IPS-18c (cell line): ENCODE measurements at regions not wholly inside any gene's neighbourhood (a gene's known extent, or its start where the extent isn't known, plus 50 kb on each side); places are given as distances from the start of the nearest gene placed in this dataset.

Experiments
- H3K4me3 ChIP-seq: 2 replicates; pipeline ENCODE4 v1.7.0; 2013; ENCODE audit warnings: low read depth, mild to moderate bottlenecking, low read length, moderate library complexity; ENCODE audit not compliant: insufficient read depth
- H3K9me3 ChIP-seq: one replicate; pipeline ENCODE4 v1.6.1; 2013; ENCODE audit warnings: mild to moderate bottlenecking, low read length, moderate library complexity; ENCODE audit not compliant: control insufficient read depth, insufficient read depth

- H3K4me3 ChIP-seq, result no peak overlapping the region
- no peaks in the 10 kb centered on the region for H3K9me3 ChIP-seq
Measured at GRCh38 chr1:60596791-60597750, 485.3 kb upstream of the NFIA start.

DNA sequence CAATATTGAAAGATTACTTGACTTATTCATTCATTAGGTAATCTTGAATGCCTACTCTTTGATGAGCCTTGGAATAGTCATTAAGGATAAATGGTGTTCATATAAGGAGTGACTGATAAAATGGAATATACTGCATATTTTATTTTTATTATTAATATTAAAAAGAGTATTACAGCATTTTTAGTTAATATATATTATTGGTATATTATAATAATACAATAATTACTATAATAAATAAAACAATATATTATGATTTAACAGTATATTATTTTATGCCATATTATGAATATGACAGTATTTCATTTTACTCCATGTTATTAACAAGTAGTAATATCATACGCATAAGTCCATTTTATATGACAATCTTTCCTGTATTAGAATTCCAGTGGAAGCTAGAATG lies 490.8 kb upstream of the NFIA start:
- no peak overlapping the region for H3K4me3 ChIP-seq
- H3K9me3 ChIP-seq, result no peaks in the 10 kb centered on the region

DNA sequence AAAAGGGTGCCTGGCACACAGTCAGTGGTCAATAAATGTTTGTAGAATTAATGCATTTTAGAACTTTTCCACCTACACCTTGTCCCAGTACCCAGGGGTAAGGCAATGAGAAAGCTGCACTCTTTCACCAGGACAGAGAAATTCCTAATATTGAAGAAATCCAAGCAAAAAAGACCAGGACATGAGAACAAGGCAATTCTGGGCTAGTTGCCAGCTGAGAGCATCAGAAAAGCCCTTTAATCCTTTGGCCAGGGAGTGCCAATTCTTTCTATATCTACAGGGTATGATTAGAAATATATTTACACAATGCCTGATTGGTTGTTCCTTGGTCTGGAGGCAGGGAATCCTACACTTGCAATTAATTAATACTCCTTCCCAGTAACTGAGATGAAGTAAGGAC lies 492.4 kb upstream of the NFIA start:
- H3K9me3 ChIP-seq, result no peaks in the 10 kb centered on the region
- H3K4me3 ChIP-seq, result no peak overlapping the region

DNA sequence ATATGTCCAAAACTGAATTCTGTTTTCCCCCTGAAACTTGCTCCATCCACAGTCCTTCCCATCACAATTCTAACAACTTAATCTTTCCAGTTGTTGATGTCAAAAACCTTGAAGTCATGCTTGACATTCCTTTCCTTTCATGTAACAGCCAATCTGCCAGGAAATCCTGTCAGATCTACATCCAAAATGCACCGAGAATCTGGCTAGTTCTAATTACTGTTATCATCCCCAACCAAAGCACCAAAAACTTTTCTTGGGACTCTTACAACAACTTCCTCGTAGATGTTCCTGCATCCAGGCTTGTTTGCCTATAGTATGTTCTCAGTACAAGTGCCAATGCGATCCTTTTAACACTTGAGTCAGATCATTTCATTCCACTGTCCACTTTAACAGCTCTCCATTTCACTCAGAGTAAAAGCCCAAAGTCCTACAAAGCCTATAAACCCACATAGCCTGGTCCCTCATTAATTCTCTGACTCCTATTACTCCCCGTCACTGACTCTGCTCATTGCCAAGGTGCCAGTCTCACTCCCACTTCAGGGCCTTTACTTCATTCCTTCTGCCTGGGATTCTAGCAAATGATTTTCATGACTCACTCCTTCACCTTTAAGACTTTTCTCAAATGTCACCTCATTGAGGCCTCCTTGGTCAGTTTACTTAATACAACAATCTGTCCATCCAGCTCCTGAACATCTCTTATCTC lies 493.2 kb upstream of the NFIA start:
- Histone ChIP-seq H3K9me3 (no peaks in the 10 kb centered on the region), H3K4me3 (no peak overlapping the region)

DNA sequence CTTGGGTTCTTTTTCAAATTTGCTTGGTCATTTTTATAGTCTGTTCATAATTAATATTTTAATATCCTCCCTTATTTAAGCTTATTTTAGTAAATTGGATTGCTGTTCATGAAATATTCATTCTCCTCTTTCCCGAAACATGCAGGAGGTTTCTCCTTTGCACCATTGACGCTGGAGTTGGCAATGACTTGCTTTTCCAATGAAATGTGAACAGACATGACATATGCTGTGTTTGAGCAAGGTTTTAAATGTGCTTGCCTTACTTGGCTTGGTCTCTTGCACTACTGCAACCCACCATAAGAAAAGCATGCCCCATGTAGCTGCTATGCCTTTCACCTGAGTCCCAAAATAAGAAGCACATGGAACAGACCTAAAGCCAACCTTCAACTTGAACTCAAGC lies 498.0 kb upstream of the NFIA start:
- no peak overlapping the region for H3K4me3 ChIP-seq
- no peaks in the 10 kb centered on the region for H3K9me3 ChIP-seq

DNA sequence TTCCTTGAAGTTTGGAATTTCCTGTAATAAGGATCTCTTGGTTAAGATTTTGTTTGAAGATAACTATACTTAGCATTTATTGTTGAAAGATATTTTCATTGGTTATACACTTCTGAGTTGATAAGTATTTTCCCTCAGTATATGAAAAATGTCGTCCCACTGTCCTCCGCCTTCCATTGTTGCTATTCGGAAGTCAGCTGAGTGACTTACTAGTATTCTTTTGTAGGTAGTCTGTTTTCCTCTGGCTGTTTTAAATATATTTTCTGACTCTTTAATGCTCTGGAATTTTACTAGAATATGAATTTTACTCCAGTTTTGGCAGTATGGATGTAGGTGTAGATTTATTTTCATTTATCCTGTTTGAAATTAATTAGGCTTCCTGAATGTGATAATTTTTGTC lies 498.7 kb upstream of the NFIA start:
- no peaks in the 10 kb centered on the region for H3K9me3 ChIP-seq
- no peak overlapping the region for H3K4me3 ChIP-seq

DNA sequence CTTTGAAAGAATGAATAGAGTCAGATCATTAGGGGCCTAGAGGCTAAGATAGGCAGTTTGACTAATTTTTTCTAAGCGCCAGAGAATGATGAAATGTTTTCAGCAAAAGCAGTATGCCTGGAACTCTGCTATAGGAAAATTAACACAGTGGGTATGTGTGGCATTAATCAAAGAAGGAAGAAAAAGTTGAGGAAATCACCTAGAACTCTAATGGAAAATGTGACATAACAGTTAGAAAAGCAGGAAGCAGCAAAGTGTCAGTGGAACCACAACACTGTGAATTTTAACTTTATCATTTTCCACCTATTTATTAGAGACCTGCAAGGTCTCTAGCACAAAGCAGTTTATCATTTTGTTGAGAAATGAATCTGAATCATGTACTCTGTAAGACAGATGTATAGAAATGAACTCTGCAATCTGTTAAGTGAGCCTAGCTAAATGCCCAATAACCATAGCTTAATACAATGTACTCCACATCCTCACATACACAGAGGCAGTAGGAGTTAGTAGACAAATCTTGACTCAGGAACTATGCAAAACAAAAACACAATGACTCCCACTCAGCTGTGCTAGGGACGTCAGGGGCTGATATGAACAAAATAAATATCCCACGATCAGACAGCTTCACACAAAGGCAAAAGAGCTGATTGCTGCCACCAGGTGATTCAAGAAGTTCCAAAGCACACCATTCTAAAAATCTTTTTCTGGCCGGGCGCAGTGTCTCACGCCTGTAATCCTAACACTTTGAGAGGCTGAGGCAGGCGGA lies 500.7 kb upstream of the NFIA start:
- H3K9me3 ChIP-seq, result no peaks in the 10 kb centered on the region
- no peak overlapping the region for H3K4me3 ChIP-seq

DNA sequence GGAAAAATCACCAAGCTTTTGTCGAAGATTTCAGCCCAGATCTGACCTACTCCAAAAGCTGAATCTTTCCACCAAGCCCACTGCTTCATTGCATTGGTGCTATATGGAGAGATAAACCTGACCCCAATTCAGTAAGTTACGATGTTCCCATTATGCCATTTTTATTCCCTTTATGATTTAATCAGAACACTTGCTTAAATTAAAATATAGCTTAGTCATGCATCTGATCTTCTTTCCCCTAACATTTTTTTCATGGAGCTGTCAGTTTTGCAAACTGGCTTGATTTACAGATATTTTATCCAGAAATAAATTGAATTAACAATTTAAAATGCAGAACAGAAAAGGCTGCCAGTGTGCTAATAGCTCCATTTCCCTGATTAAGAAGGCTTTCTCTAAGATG lies 503.5 kb upstream of the C1orf87 start:
- Histone ChIP-seq H3K9me3 (no peaks in the 10 kb centered on the region), H3K4me3 (no peak overlapping the region)

- no peak overlapping the region for H3K4me3 ChIP-seq
- no peaks in the 10 kb centered on the region for H3K9me3 ChIP-seq
Measured at GRCh38 chr1:60575326-60575977, 501.9 kb upstream of the C1orf87 start.

DNA sequence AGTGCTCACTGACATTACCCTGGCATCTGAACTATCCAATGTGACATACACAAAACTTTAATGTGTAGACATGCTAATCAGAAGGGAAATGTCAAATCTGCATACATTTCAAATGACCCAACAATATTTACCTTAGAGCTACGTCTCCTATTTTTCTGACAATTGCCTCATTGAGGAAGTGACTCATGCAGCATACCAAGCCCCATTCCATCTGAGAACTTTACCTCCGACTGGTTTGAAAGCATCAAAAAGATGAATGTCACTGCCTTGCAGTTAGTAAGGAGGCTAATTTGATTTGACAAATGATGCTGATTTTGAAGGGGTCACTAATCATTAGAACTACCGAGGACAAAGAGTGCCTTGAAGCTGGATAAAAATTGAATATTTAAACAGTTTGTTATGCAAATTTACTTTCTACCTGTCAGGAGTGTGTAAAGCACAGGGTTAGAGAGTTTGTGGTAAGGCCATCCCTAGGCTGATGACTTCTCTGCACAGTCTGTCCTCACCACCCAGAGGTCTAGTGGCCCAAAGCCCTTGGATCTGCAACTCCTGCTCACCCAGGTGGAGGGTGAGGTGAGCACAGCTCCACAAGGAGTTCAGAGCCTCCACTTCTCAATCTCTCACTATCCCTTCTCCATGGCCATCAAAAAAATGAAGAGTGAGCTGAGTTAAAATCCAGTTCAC lies 500.3 kb upstream of the C1orf87 start:
- no peaks in the 10 kb centered on the region for H3K9me3 ChIP-seq
- no peak overlapping the region for H3K4me3 ChIP-seq

DNA sequence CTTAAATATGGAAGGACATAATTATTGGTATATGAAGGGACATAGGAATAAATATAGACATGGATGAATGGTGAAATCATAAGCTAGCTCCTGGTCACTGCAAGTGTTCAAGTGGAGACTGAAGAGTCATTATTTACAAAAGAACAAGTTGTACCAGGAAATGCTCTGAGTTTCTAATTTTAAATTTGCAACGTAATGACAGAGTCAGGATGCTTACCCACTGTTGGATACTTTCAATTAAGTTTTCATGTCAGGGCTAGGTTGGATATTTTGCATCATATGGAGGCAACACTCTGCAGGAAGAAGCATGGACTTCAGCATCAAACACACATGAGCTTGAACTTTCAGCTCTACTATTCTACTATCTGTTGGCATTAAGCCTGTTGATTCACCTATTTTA lies 499.6 kb upstream of the C1orf87 start:
- no peaks in the 10 kb centered on the region for H3K9me3 ChIP-seq
- H3K4me3 ChIP-seq, result no peak overlapping the region

DNA sequence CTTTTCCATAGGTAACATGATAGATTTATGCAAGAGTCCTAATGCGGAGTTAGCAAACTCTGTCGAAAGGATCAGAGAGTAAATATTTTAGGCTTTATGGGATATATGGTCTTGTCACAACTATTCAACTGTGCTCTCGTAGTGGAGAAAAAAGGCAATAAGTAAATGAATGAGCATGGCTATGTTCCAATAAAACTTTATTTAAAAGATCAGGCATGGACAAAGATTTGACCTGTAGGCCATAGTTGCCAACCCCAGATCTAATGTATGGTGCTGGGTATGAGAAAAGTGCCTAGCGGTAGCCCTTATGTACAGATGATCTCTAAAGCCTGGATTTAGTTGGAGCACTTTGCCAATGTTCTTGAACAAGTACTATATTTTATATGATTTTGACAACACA lies 498.8 kb upstream of the C1orf87 start:
- Histone ChIP-seq H3K4me3 (no peak overlapping the region), H3K9me3 (no peaks in the 10 kb centered on the region)

DNA sequence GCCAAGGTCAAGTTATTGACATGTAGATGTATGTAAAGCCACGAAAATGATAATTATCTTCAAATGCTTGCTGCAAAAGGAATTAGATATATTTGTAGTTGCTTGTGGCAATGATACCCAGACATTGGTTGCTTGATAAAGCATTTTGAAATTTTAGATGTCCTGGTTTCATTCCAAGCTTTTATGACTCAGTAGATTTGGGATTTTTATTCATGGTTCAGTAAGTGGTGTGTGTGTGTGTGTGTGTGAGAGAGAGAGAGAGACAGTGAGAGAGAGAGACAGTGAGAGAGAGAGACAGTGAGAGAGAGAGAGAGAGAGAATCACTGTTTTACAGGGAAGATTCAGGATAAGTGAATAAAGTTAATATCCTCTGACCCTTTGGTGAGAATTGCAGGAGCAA lies 498.2 kb upstream of the C1orf87 start:
- Histone ChIP-seq H3K9me3 (no peaks in the 10 kb centered on the region), H3K4me3 (no peak overlapping the region)

DNA sequence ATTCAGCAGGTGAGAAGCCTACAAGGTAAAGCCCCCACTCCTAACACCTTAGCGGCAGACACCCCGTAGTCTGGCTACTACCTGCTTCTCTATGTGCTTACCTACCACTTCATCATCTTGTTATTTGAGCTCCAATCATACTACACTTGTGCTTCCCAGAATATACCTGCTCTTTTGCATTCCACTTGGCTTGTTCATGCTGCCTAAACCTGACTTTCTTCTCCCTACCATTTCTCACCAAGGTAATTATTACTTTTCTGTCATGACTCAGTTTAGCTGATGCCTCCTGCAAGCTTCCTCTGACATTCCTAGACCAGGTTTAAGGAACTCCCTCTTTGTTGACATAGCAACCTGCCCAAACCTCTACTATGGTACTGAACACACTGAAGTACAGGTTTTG lies 495.6 kb upstream of the C1orf87 start:
- no peaks in the 10 kb centered on the region for H3K9me3 ChIP-seq
- H3K4me3 ChIP-seq, result no peak overlapping the region

DNA sequence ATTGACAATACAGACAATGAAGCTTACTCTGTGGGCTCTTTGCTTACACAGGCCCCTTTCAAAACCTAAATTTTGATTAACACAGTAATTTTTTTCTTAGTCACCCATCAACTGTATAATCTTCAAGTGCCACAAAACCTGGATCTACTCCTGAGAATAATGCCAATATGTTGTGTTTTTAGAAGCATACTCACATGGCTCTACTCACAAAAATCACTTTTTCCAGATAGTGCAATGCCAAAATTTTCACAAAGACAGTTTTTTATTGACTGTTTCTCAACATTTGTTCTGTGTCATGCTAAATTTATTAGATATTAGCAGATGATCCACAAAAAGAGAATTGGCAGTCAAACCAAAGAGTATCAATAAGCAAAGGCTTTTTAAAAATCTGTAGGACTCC lies 493.7 kb upstream of the C1orf87 start:
- Histone ChIP-seq H3K9me3 (no peaks in the 10 kb centered on the region), H3K4me3 (no peak overlapping the region)

DNA sequence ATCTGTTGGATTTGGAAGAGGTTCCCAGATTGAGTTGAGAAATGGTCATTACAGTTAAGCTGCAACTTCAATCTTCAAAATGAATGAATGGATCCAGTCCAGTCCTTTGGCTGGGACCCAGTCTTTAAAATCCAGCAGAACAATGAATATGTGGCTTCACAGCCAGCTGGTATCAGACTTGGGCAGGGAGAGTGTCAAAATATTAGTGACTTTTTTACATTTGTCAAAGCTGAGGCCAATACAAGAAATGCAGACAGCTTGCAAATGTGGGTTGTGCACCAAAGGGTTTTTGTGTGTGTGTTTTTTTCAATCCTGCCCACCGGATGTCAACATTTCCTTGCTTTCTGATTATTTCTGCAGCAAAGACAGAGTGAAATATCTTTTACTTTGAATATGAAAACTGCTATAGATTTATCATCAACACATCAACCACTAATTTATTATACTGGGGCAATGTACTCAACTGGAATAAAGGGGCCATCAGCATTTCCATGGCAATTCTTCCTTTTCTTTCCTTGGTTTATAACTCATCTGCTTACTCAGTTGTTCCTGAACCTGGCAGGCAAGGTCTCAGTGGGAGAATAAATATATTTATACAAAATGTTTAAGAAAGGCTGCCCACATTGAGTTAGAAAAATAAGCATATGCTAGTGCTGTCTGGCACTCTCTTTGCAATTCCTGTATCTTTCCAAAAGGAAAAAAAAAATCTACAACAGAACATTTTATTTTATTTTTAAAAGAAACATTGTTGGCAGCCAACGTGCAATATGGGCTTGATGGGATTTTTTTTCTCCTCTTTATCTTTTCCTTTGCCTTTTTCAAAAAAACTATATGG lies 491.6 kb upstream of the C1orf87 start:
- no peak overlapping the region for H3K4me3 ChIP-seq
- no peaks in the 10 kb centered on the region for H3K9me3 ChIP-seq
